RWPE2 (cell line): ENCODE measurements at regions not wholly inside any gene's neighbourhood (a gene's known extent, or its start where the extent isn't known, plus 50 kb on each side); places are given as distances from the start of the nearest gene placed in this dataset.

ENCODE experiments used
- ATAC-seq: fragments of 200-7000 bp; cut with Tn5 transposase; 3 replicates; pipeline ENCODE4 v1.9.1; 2021; ENCODE audit warnings: low read depth
- DNase-seq: peaks from one replicate; pipeline ENCODE4 v3.0.0-alpha.2; 2020; ENCODE audit warnings: low spot score
- H3K27ac ChIP-seq: fragments of 450-650 bp; 2 replicates; pipeline ENCODE4 v1.5.1; 2017; ENCODE audit warnings: mild to moderate bottlenecking; ENCODE audit not compliant: poor library complexity, severe bottlenecking
- H3K27me3 ChIP-seq: fragments of 250-450 bp; sonication (Bioruptor Pico); 2 replicates; pipeline ENCODE4 v1.5.1; 2021; ENCODE audit warnings: mild to moderate bottlenecking, moderate library complexity; ENCODE audit not compliant: insufficient read depth, poor library complexity, severe bottlenecking
- H3K36me3 ChIP-seq: fragments of 250-450 bp; sonication (Bioruptor Pico); 2 replicates; pipeline ENCODE4 v1.5.1; 2020; ENCODE audit warnings: low read depth, mild to moderate bottlenecking, moderate library complexity
- H3K4me1 ChIP-seq: fragments of 250-450 bp; sonication (Bioruptor Pico); 2 replicates; pipeline ENCODE4 v1.5.1; 2021; ENCODE audit warnings: mild to moderate bottlenecking, moderate library complexity; ENCODE audit not compliant: insufficient read depth, poor library complexity, severe bottlenecking
- H3K4me3 ChIP-seq: fragments of 250-450 bp; sonication (Bioruptor Pico); 2 replicates; pipeline ENCODE4 v1.5.1; 2021; ENCODE audit warnings: mild to moderate bottlenecking, moderate library complexity; ENCODE audit not compliant: severe bottlenecking
- H3K9me3 ChIP-seq: fragments of 250-450 bp; sonication (Bioruptor Pico); 2 replicates; pipeline ENCODE4 v1.5.1; 2021; ENCODE audit warnings: mild to moderate bottlenecking, moderate library complexity; ENCODE audit not compliant: severe bottlenecking
- TF ChIP-seq, protein P1 (sequence below): fragments of 450-650 bp; IDR thresholded peaks from one replicate; pipeline ENCODE4 v1.5.1; 2017; ENCODE audit warnings: mild to moderate bottlenecking, moderate library complexity; ENCODE audit not compliant: poor library complexity, severe bottlenecking

DNA sequence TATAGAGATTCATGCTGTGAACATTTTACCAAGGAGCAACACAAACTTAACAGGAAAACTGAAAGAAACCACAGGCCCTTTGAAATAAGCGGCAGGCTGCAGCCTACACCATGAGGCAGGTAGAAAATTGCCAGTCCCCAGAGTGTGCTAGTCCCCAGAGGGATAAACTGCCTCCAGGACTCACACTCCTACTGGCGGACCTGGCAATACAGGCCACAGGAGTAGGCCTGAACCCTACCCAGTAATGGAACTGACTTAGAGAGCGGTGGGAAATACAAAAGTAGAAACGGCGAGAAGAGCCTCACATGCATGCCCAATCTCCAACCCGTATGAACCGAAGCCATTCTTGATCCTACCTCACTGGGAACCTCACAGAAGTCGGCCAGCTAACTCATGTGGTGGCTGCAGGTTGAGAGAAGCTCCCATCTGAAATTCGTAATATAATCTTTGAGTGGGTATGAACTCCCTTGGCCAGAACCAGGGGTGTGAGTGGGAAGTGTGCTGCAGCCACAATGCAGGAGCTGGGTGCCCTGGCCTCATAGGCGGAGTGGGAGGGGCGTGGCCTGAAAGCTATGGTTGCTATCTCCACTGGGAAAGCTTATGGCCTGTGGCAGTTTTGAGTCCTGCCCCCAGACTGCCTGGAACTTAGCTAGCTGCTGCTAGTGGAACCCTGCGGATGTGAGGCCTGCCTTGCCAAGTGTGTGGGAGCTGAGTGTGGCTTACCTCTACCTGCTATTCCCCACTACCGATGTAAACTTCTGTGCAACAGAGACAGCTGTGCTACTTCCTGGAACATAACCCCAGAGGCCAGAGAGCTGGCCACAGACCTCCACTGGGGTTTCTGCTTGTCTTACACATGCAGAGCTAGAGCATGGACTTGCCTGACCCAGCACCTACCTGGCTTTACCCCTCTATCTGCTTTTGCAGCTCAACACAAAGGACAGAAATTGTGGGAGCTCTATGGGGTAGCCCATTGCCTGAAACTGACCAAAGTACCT is 146.5 kb upstream of the COL21A1 start:
- TF ChIP-seq, protein P1, sequence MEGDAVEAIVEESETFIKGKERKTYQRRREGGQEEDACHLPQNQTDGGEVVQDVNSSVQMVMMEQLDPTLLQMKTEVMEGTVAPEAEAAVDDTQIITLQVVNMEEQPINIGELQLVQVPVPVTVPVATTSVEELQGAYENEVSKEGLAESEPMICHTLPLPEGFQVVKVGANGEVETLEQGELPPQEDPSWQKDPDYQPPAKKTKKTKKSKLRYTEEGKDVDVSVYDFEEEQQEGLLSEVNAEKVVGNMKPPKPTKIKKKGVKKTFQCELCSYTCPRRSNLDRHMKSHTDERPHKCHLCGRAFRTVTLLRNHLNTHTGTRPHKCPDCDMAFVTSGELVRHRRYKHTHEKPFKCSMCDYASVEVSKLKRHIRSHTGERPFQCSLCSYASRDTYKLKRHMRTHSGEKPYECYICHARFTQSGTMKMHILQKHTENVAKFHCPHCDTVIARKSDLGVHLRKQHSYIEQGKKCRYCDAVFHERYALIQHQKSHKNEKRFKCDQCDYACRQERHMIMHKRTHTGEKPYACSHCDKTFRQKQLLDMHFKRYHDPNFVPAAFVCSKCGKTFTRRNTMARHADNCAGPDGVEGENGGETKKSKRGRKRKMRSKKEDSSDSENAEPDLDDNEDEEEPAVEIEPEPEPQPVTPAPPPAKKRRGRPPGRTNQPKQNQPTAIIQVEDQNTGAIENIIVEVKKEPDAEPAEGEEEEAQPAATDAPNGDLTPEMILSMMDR = no peak
- Histone ChIP-seq H3K36me3 (no peaks in the 10 kb centered on the region), H3K4me1 (no peaks in the 10 kb centered on the region), H3K27me3 (no peaks in the 10 kb centered on the region), H3K4me3 (no peak overlapping the region), H3K27ac (no peak overlapping the region), H3K9me3 (no peaks in the 10 kb centered on the region)
- ATAC-seq (no peak), DNase-seq (no peak)

DNA sequence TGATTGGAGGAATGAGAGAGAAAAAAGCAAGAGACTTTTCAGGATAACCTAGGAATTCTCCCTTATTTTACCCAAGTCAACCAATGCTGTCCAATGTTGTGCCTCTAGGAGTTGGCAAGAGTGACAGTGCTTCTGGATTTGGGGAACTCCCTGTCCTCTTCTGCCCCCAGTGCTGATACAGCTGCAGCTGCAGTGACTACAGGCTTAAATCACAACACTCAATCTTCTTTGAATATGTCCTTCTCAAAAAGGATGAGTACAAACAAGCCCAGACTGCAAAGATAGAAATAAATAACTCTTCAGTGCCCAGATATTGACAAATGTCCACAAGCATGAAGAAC is 141.0 kb upstream of the COL21A1 start:
- TF ChIP-seq, protein P1 = no peak
- no peak overlapping the region for H3K4me3 ChIP-seq
- no peaks in the 10 kb centered on the region for H3K4me1 ChIP-seq
- no peaks in the 10 kb centered on the region for H3K36me3 ChIP-seq
- H3K27ac ChIP-seq = no peak overlapping the region
- H3K27me3 ChIP-seq = no peaks in the 10 kb centered on the region
- no peaks in the 10 kb centered on the region for H3K9me3 ChIP-seq
- ATAC-seq = no peak
- DNase-seq = no peak

DNA sequence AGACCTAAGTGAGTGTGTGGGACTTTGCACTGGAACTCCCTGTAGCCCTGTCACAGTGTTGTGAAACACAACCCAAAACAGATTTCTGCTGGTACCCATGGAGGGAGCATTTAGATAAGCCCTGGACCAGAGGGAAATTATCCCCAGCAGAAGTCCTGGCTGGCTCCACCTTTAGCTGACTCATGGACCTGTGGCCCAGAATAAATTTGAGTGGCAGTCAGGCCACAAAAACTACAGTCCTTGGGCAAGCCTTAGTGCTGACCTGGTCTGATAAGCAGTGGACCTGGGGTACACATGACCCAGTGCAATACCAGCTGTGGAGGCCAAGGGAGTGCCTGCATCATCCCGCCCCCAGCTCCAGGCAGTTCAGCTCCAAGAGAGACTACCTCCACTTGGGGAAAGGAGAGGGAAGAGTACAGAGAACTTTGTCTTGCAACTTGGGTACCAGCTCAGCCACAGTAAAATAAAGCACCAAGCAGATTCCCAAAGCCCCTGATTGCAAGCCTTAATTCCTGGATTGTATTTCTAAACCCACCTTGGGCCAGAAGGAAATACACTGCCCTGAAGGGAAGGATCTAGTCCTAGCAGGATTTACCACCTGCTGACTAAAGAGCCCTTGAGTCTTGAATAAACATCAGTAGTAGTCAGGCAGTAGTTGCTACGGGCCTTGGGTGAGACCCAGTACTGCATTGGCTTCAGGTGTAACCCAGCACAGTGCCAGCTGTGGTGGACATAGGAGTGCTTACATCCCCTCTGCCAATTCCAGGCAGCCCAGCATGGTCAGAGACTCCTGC is 140.4 kb upstream of the COL21A1 start:
- peak; percentile 50; the same call in 2 of the 3 replicates for ATAC-seq
- H3K4me3 ChIP-seq = no peak overlapping the region
- H3K36me3 ChIP-seq = no peaks in the 10 kb centered on the region
- no peaks in the 10 kb centered on the region for H3K4me1 ChIP-seq
- DNase-seq = no peak
- TF ChIP-seq, protein P1 = no peak
- no peaks in the 10 kb centered on the region for H3K27me3 ChIP-seq
- H3K9me3 ChIP-seq = no peaks in the 10 kb centered on the region
- no peak overlapping the region for H3K27ac ChIP-seq

DNA sequence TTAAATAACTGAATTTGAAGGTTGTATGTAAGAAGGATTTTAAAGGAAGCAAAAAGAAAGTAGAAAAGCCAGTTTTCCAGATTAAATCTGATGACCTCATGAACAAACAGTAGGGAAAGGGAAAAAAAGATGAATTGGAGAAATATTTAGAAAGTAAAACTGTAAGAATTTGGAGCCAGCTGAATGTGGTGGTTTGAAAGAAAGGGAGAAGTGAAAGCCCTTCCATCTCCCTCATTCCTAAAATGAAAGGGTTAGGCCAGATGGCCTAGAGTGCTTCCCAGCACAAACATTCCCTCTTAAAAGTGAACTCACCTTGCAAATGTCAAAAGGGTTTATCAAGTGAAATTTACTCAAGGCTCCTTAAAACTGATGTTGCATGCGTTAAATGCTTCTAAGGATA is 139.3 kb upstream of the COL21A1 start:
- DNase-seq (no peak), ATAC-seq (no peak)
- TF ChIP-seq, protein P1 = no peak
- Histone ChIP-seq H3K9me3 (no peaks in the 10 kb centered on the region), H3K4me3 (no peak overlapping the region), H3K4me1 (peaks cover 6% of the 10 kb centered on the region), H3K36me3 (no peaks in the 10 kb centered on the region), H3K27ac (no peak overlapping the region), H3K27me3 (no peaks in the 10 kb centered on the region)
